ENCODE measurements at regions not wholly inside any gene's neighbourhood (a gene's known extent, or its start where the extent isn't known, plus 50 kb on each side); places are given as distances from the start of the nearest gene placed in this dataset.
A peak's percentile ranks its signal among the peaks of the same experiment; 100 is the strongest.
"Not testable (repeated sequence)": the region's sequence is repeated elsewhere in the genome, so short reads cannot be mapped to it uniquely, and the experiment has no call there.

DNA sequence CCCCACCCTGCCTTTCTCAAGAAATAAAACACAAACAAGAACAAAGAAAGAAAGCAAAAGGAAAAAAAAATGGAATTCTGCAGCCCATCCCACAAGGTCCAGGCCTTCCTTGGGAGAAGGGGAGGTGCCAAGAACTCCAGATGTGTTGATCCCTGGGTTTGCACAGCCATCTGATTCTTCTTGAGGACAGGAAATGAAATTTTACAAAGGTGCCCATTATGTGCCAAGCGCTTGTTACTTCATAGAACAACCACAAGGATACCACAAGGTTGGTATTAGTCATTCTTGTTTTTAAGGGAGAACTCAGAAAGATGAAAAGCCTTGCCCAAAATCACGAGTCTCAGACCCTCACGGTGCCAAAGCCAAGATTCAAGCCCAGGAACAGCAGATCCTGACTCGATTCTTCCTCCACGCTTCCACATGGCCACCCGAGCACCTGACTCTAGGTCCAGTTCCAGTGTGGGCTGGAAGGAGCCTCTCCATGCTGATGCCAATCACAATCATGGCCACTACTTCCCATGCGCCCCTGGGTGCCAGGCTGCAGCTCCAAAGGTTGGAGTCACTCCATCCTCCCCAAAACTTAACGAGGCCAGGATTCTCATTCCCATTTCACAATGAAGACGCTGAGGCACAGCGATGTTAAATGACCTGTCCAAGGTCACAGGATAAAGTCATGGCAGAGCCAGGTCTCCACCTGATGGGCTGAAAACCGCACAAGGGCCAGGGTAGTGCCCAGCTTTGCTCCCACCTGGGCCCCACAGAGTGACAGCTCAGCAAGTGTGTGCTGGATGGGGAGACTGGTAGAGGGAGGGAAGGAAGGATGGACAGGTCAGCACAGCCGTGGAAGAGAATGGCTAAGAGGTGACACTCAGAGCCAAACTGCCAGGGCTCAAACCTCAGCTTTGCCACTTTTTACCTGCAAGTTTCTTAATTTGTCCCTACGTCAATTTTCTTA, 66.7 kb upstream of the TOP1 start:
- DNase-seq, result no peak

DNA sequence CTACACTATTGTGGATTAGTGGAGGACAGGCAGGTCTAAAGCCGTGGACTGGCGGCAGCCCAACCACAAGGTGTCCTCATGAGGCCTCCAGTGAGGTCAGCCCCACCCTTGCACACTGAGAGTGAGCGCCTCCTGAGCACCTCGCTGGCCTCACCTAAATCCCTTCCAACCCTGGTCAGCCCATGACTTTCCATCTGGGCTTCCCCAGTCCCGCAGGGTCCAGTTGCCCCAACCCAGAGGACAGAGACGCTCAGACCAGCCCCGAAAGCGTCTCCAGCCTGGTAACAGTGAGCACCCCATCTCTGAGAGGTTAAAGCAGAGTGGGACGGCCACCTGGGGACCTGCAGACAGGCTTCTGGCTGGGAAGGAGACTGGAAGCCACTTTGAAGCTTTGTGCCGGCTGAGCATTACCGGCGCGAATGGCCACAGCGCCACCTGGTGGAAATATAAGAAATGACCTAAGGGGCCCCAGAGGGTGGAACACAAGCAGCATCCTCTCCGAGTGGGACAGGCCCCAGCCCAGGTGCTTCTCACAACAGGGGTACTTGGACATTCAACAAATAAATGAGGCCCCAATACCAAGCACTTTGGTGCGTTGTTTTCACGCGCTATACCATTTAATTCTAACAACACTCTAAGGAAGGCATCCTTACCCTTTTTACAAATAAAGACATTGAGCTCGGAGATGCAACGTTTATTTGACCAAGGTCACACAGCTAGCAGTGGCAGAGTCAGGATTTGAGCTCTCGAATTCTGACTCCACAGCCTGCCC, 65.7 kb upstream of the TOP1 start:
- DNase-seq, result peak; percentile 7

DNA sequence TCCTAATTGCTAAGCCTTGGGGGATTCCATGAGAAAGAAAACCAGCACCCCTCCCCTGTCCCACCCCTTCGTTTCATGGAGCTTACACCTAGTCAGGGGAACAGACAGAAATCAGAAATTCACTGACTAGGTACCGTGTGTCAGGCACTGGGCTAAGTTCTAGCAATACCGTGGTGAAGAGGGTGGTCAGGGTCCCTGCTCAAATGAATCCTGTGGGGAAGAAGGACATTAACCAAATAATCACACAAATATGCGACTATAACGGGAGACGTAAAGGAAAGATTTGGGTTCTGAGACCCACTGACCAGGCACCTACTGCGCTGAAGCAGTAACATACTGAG, 65.1 kb upstream of the TOP1 start:
- DNase-seq, result no peak

DNA sequence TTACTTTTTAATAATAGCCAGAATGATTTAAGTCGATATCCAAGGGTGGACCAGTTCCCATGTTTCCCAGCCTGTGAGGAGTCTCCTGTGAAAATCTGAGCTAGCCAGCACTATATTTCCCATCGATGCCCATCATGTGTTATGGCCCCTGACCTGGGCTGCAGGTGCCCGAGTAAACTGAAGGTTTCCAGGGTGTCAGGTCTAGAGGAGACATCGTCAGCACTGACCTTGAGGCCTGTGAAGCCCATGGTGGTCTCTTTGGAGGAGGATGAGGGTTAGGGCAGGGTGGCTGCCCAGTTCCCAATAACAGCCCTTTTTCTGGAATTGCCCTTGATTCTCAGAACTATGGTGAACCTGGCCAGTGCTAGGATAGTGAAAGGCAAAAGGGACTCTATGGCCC, 63.0 kb upstream of the TOP1 start:
- no peak for DNase-seq

DNA sequence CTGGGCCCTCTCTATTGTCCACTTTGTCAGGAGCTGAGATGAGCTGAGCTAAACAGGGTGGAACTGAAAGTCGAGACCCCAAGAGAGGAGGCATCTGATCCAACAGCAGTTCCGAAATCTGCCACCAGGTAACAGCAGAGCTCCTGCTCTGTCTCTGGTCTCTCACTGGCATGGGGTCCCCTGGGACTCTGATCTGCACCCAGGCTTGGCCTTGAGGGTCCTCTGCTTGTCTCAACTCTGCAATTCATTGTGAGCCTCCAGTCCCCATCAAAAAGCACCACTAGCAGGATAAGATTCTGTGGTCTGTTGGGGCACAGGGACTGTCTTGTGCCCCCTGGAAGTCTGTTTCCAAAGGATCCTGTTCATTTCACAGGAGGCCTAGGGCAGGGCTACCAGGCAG, 62.5 kb upstream of the TOP1 start:
- DNase-seq, result no peak

DNA sequence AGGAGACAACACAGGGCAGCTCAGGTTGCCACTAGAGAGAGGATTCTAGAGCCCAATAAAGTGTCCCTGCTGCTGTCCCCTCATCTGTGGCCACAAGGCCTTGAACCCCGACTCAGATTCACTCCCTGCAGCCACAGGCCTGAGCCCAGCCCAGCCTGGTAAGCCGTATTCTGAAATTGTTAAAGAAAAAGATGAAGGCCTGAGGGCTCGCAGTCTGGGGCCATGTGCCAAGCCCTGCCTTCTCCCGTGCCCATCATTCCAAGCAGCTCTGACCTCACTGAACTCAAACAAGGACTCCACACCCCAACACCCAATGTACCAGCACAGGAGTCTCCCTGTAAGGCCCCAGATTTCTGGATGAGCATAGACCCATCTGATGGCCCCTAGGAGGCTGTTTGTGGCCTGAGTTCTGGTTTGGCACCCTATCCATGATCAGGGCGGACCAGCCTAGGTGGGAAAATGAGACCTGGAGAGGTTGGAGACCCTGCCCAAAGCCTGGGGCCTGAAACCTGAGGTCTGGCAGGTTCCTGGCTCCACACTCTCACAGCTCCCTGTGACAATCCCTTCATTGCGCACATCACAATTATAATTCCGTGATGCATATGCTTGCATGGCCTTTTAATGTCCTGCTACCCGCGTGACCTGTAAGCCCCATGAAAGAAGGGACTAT, 62.0 kb upstream of the TOP1 start:
- DNase-seq, result no peak

DNA sequence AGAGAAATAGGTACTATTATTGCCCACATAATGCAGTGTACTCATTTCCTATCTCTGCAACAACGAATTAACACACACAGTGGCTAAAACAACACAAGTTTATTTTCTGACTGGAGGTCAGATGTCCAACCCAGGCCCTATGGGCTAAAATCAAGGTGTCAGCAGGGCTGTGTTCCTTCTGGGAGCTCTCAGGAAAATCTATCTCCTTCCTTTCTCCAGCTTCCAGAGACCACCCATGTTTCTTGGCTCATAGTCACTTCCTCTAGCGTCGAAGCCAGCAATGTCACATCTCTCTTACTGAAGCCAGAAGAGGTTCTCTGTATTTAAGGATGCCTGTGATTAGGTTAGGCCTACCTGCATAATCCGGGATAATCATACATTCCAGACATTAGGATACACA, 60.9 kb upstream of the TOP1 start:
- DNase-seq, result no peak

DNA sequence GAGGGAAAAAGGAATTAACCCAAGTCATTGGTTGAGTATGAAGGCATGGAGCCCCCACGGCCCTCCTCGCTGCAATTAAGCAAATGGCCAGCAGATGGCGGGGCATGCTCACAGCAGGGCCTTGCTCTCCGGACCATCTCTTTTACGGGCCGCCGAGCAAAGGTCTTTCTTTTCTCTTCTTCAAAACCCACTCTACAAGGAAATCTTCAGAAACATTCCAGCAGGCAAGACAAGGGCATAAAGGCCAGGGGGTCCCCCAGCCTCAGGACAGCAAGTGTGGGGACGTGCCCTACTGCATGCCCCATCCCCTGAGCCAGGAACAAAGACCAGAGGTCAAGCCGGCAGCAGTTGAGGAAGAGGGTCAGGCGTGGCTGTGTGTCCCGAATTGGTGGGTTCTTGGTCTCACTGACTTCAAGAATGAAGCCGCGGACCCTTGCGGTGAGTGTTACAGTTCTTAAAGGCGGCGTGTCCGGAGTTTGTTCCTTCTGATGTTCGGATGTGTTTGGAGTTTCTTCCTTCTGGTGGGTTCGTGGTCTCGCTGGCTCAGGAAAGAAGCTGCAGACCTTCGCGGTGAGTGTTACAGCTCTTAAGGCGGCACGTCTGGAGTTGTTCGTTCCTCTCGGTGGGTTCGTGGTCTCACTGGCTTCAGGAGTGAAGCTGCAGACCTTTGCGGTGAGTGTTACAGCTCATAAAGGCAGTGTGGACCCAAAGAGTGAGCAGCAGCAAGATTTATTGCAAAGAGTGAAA, 59.6 kb upstream of the TOP1 start:
- not testable (repeated sequence) for DNase-seq

DNA sequence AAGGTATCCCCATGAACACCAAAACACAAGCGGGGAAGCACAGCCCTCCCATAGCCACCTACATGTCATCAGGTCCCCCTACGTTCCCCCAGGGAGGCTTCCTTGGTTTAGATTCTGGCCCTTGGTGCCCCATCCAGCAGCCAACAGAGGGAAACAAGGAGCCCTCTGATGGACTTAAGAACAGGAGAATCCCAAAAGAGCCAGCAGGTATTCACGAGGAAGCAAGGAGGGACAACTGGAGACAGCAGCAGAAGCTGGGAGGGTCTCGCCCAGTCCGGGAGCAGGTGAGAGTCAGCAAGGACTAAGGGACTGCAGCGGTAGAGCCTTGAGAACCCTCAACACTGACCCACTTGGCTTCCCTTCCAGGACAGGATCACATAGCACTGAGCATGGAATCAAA, 58.4 kb upstream of the TOP1 start:
- DNase-seq, result no peak

DNA sequence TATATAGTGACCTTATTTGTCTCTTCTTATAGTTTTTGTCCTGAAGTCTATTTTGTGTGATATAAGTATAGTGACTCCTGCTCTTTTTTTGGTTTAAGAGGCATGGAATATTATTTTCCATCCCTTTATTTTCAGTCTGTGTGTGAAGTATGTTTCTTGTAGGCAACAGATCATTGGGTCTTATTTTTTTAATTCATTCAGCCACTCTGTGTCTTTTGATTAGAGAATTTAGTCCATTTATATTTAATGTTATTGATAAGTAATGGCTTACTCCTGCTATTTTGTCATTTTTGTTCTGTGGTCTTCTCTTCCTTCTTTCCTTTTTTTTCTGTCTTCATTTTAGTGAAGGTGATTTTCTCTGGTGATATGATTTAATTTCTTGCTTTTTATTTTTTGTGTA, 51.4 kb upstream of the TOP1 start:
- DNase-seq, result no peak

DNA sequence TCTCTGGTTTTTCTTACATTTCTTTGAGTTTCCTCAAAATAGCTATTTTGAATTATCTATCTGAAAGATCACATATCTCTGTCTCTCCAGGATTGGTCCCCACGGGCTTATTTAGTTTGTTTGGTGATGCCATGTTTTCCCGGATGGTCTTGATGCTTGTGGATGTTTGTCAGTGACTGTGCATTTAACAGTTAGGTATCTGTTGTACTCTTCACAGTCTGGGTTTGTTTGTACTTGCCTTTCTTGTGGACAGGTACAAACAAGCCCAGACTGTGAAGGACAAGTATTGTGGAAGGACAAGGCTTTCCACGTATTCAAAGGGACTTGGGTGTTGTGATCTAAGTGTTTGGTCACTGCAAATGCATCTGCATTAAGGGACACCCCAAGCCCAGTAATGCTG, 49.9 kb upstream of the TOP1 start:
- no peak for DNase-seq

Measured in NCI-H187 treated with DMSO at 0.1 percent for 48 hours (cell line).